ENCODE measurements at regions not wholly inside any gene's neighbourhood (a gene's known extent, or its start where the extent isn't known, plus 50 kb on each side); places are given as distances from the start of the nearest gene placed in this dataset.
"Not testable (repeated sequence)": the region's sequence is repeated elsewhere in the genome, so short reads cannot be mapped to it uniquely, and the experiment has no call there.

DNA sequence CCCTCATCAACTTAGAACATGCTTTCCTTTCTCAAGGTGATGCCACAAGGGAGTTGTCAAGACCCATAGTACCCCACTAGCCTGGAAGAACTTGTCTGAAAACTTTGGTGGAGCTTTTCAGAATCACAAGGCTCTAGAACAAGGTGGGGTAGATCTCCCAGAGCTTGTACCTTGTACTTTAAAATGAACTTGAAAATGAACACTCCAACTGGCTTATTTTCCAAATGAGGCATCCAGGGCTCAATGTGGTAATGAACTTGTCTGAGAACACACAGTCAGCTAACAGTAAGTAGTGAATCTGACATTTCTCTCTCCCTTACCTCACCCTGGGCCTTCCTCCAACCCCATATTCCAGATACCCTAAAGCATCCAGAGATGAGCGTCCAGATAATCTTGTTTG is 81.8 kb upstream of the THBS1 start:
- no peak for DNase-seq

DNA sequence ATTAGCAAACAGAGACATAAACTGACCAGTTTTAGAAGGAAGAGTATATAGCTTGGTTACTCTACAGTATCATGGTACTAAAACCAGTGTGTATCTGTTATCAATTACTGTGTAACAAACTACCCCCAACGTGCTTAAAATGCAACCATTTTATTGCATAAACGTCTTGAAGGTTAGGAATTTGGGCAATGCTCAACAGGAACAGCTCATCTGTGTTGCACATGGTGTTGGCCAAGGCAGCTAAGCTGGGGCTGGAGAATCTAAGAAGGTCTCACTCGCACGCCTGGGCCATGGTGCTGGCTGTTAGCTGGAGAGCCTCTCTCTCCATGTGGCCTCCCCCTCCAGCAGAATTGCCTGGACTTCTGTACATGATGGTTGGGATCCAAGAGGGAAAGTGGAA is 81.2 kb upstream of the THBS1 start:
- no peak for DNase-seq

DNA sequence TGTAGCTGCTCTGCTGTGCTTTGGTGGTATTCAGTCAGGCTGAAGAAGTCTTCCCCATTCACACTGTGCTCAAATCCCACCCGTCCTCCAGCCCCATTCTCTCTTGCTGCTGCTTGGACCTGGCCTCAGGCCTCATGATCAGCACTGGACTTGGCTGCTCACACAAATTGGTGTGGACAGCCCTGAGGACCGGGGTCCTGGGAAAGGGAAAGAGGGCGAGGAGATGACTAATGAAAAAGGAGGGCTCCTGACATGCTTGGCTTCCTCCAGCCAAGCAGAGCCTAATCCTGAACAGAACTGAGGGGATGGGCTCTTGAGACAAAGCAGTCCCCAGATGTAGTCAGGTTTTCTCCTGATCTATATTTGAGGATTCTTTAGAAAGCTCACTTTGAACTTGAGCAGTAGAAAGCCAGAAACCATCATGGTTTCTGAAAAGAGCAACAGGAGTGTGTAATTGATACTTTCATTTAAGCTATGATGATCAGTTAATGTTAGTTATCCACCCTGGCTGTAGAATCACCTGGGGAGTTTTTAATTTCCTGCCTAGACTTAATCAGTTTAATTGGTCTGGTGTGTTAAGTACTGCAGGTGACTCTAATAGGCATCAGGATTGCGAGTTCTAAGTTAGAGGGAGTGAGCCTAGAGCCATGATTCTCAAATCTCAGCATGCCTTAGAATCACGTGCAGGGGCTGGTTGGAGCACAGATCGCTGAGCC is 79.4 kb upstream of the THBS1 start:
- DNase-seq = no peak

DNA sequence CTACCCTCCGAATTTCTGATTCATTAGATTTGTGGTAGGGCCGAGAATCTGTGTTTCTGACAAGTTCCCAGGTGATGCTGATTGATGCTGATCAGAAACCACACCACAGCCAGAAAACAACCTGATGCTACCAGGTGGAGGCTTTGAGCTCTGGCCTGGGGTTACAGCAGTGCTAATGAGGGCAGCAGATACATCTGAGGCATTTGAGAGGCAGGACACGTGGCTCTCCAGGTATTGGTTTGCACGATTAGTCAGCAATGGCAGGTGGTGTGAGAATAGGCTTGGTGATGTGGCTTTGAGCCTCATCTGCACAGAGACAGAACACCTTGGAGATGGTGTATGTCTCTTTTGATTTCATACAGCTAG is 78.8 kb upstream of the THBS1 start:
- no peak for DNase-seq

DNA sequence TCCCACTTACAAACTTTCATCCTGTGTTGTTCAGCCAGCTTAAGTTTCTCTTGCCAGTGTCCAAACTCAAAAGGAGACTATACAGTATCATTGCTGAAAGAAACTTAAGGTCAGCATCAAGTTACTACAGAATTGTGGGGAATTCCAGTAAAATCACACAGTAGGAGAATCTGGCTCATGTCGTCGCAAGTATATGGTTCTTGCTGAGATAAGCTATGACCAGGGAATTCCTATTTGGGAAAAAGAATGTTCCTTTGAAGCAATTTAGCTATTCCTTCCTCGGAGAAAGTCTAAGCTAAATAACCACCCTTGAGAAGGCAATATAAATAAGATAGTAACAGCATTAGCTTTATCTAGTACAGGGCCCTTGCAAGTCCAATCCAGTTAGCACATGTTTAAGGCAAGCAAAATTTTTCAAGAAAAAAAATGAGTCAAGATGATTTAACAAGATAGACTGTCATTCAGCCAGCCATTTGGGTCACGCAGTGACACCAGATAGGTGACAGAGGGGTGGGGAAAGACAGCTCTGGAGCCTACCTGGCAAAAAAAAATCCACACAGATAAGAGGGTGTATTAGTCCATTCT is 78.2 kb upstream of the THBS1 start:
- DNase-seq = no peak

DNA sequence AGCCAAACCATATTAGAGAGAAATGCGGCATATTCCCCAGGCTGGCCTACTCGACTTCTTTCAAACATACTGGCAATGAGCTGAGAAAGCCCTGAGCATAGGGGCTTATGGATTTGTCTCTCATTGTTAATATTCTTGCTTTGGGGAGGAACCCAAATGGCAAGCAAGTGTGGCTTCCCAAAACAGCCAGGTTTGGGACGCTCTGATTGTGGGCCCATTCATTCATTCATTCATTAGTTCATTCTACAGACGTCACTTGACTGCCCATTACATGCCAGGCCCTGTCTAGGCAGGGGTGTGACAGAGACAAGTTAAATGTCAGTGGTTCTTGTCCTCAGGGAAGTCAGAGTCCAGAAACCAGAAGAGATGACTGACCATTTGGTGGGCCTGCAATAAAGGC is 77.4 kb upstream of the THBS1 start:
- no peak for DNase-seq

DNA sequence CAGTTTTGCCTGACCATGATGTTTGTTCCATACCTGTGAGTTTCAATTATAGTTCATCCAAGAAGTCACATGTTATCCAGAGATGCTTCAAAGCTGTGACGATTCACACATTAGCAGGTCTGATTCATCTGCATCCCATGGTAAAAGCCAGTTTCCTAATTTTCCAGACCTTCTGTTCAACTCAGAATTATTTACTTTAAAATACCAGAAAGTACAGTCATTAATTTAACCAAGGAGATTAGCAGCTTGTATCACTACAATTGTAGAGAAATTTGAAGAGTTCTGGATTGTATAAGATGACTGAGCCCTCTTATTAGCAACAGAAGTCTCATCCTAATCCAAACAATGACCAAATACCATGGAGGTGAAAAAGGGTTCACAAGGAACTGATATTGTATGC is 76.1 kb upstream of the THBS1 start:
- no peak for DNase-seq

DNA sequence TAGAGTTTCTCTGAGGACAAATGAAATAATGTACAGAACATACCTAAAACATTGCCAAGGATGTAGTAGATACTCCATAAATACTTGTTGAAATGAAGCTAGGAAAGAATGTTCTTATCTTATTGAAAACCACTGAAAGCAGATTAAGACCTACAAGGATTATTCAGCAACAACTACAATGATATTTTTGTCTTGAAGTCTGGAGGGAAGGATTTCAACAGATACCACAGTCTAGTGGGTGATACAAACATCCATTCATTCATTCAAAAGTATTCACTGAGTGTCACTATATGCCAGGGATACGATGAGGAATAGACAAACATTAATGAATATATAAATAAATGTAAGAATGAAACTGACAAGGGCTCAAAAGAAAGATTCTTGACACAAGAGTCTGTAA is 74.7 kb upstream of the THBS1 start:
- no peak for DNase-seq

DNA sequence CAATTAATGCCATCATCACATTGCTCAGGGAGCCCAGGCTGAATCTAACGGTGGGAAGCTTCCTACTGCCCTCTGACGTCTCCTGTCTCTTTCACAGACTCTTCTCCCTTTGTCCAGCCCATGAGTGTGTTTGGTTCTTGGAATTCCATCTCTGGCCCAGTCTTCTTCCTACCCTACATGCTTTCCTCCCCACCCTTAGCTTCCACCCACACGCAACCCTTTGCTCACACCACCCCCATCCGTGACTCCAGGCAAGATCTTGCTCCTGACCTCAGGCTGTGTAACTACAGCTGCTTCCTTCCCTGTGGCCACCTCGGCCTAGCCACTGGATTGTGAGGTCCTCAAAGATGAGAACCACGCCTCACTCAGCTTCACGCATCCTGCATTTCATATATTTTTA is 72.3 kb upstream of the THBS1 start:
- DNase-seq = no peak

DNA sequence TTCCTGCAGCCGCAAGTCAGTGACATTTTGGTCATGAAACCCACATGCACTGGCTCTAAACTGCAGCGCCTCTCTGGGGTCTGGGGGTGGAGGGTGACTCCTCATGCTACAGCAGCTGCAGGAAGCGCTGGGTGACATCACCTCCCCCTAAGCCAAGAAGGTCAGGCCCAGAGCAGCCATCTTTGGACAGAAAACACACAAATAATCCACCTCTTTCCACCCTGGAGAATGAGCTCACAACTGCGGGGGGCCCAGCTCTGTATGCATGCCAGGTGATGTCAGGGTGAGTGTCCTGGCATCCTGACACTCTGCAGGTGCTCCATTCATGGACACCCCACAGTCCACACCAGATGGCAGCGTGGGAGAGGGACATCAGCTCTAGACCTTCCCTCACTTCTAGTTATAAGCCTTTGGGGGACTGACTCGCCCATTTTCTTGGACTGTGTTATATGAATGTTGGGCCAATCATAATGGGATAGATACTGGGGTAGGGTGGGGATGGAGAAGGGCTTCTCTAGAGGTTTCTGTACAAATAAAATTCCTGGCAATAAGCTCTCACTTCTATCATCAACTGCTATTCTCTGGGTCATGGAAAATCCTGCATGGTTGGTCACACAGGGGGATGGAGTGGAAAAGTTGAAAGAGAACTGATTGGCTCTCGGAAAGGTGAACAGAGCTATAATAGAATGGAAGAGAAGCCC is 70.7 kb upstream of the THBS1 start:
- no peak for DNase-seq

DNA sequence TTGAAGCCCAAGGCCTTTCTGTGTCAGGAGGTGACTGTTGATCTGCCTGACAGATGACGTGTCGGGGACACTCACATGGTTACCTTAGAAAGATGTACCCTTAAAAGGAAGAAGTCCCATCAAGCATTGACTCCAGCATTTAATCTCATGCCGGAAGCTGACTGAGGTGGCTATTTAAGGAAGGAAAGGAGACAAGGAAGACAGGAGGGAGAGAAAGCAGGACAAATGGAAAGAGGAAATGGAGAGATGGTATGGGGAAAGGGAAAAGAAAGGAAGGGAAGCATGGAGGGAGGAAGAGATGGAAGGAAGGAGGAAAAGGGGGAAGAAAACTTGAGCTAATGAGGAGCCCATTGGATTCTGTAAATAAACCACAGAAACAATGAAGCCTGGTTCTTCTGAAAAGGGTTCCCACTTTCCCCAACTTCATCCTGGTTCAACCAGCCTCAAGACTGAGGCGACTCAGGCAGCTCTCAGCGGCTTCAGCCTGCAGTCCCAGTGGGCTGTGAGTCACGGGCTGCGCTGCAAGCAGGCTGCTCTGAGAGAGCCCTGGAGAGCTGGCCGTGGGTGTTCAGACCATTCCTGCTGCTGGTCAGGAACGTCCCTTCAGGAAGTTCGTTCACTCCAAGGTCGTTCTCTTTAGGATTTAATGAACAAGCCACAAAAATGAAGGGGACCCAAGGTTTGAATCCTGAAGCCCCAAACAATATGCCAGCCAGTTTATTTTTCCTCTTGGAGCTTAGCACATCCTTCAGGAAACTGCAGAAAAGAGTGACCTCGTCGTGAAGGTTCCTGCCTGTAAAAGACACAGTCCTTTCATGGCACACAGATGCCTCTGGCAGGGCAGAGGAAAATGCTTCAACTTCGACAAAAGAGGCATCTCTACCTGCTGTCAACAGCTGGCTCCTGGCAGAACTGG is 69.6 kb upstream of the THBS1 start:
- no peak for DNase-seq

DNA sequence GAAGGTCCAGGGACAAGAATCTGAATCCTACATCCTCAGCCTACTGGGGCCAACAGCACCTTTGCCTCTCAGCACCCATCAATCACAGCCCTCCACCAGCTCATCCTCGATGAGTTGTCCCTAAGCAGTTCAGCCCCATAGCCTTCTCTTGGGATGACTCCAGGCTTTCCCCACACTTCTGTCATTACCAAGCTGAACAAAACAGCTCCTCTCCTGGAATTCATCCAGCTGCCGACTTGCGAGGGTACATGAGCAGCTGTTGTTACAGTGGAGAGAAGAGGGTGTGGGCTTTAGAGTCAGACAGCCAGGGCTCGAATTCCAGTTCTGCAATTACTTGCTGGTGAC is 69.0 kb upstream of the THBS1 start:
- DNase-seq = no peak

DNA sequence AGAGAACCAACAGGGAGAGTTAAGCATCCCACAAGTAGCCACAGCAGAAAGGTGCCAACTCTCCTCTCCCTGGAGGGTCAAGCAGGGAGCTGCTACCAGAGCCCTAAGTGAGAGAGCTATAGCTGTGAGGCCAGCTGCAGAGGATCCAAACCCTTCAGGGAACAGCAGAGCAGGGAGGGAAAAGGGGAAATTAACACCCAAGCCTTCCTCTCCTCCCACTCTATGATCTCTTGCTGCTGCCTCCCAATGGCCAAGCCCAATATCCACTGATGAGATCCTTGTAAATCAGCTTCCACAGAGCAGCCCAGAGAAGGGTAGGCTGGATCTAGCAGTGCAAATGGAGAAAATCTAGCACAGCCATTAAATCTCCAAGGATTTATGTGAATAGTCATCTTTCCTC is 68.2 kb upstream of the THBS1 start:
- DNase-seq = no peak

DNA sequence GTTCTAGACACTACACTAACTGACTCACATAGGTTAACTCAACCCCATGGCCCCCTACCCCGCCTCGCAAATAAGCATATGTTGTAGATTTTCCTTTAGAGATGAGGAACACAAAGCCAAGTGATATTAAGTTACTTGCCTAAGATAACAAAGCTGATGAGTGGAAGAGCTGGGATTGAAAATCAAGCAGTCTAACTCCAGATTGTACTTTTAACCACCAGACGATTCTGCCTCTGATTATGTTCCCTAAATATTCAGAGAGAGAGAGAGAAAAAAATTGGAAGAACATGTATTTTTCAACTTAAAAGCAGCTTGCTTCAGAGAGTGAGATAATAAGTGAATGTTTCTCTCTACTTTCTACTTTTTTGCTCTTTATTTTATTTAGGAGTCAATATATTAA is 66.9 kb upstream of the THBS1 start:
- no peak for DNase-seq

DNA sequence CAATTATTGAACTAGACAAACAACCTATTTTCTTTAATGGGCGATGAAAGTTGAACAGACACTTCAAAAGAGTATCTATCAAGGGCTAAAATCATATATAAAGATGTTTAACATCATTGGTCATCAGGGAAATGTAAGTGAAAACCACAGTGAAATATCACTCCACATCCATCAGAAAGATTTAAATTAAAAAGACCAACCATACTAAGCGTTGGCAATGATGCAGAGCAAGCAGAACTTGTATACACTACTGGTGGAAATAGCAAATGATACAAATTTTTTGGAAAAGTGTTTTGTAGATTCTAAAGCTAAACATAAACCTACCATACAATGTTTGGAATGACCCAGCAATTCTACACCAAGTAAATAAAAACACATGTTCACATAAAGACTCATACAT is 65.9 kb upstream of the THBS1 start:
- no peak for DNase-seq

DNA sequence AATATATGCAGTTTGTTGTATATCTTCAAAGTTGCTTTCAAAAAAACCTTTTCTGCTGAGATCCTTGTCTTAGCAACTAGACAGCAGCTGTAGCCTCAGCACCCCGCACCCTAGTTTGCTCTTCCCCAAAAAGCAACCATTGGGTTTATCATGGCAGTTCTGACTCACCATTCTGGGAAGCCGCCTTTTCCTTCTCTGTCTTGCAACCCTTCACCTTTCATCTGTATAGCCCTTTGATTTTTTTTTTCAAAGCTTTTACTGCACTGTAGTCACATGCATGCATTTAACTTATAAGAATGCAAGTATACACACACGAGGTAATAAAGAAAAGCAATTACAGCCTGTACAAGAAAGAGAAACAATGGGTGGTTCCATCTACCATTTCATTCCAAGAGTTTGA is 65.1 kb upstream of the THBS1 start:
- DNase-seq = no peak

DNA sequence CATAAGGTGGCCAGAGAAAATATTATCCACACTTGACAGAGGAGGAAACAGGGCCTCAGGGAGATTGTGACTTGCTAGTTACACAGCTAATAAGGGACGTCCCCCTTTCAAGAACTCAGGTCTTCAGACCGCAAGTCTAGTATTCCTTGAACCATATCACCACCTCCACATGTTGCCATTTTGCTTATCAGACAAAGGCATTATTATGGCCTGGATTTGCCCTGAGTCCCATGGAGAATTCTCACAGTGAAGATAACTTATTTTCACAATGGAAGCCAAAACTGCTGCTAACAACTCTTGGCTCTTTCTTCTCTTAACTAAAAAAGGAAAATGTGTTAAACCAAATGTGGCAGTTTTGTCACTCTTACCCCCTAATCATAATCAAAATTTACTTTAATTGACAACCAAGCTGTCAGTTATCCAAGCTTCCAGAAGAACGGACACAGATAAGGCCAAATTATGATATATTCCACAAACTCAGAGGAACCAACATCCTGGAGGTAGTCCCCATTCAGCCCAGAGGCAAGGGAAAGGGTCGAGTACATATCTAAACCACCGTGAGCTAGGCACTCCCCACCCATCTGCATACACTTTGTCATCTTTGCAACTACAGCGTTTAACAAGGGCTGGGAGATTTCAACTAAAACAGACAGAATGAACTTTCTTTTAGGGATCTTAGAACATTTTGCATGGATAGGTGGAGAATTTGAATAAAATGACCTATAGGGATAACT is 63.6 kb upstream of the THBS1 start:
- no peak for DNase-seq

DNA sequence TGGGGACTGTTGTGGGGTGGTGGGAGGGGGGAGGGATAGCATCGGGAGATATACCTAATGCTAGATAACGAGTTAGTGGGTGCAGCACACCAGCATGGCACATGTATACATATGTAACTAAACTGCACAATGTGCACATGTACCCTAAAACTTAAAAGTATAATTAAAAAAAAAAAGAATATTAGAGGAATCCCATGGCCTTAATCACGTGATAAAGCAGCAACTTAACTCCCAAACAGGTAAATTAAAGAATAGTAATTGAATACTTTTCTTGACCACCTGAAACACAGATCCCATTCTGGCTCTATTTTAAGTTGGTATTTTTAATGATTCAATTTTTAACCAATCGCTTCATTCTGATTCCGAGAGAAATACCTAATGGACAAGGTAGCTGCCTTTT is 56.9 kb upstream of the THBS1 start:
- DNase-seq = not testable (repeated sequence)

DNA sequence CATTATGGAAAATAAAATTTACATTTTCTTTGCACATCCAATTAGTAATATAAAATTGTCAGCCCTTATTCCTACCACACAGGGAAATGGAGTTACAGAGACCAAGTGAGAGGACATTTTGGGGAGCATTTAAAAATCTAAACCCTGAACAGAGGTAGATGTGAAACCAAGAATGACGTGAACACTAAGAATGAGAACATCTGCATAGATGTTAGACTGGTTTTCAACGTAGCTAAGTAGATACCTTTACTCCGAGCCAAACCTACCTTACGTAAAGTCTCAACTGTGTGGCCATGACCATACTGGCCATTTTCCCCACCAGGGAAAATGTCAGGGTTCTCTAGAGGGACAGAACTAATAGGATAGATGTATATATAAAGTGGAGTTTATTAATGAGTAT is 51.4 kb upstream of the THBS1 start:
- DNase-seq = no peak

DNA sequence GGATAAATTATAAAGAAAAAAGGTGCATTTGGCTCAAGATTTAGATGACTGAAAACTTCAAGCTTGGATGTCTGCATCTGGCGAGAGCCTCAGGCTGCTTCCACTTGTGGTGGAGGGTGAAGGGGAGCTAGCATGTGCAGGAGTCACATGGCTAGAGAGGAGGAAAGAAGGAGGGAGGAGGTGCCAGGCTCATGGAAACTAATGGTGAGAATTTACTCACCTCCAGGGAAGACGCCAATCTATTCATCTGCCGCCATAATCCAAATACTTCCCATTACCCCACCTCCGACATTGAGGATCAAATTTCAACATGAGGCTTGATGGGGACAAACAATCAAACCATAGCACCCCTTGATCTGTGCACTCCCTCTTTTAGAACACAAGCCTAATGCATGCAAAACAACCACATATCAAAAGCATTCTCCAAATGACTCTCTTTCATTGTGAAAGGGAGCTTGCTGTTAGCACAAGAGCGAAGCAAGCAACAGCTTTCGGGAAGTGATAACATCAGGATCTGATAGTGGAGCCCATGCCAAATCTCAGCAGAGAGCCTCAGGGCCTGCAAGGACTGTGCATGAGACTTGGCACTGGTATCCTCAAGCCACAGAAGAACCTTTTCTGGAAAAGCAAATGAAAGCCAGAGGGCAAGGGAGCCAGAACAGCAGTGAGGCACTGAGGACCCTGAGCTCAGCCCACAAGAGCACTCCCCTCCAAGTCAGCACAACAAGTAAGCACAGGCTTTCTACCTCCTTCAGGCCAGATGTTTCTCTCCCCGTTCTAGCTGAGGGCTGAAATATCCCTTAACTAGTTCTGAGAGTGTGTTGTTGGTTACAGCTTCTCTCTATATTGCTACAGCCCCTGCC is 50.2 kb upstream of the THBS1 start:
- DNase-seq = no peak
